ENCODE measurements at regions not wholly inside any gene's neighbourhood (a gene's known extent, or its start where the extent isn't known, plus 50 kb on each side); places are given as distances from the start of the nearest gene placed in this dataset.

- TF ChIP-seq FOXA1 (IDR thresholded peaks at IDR 0.05), result no peak
- TF ChIP-seq SP1 (IDR thresholded peaks at IDR 0.05), result no peak
- TF ChIP-seq YY1 (IDR thresholded peaks at IDR 0.05), result no peak
Measured at GRCh38 chr12:48281811-48282210, 68.9 kb downstream of the ZNF641 start (continued).

GRCh38 chr12:48280572-48280971 is 70.1 kb downstream of the ZNF641 start:
- DNase-seq (ENCODE audit: low spot score), result no peak
- H3K4me1 ChIP-seq (ENCODE audit: control insufficient read depth in 4 of 4, insufficient read depth in 4 of 4, low read length in 3 of 4), result no peaks in the 10 kb centered on the region
- WGBS, result 44% methylated on average over 5 of the region's 5 CpGs

More at GRCh38 chr12:48280572-48280971, 70.1 kb downstream of the ZNF641 start:
- Histone ChIP-seq H3K4me3 (ENCODE audit: low read depth in 1 of 3, low read length in 3 of 3) (no peak overlapping the region), H3K27ac (ENCODE audit: low read depth in 1 of 2, low read length in 2 of 2) (no peak overlapping the region), H3K9me3 (ENCODE audit: control insufficient read depth in 4 of 4, low read length in 3 of 4) (peaks cover 0 to 5% (median 2%) of the 10 kb centered on the region in 4 donors), H3K36me3 (ENCODE audit: control insufficient read depth in 4 of 4, insufficient read depth in 3 of 4, low read depth in 1 of 4, low read length in 3 of 4) (no peaks in the 10 kb centered on the region), H3K27me3 (ENCODE audit: control insufficient read depth in 4 of 4, insufficient read depth in 4 of 4, low read length in 3 of 4) (no peaks in the 10 kb centered on the region), H3K9ac (ENCODE audit: low read depth in 1 of 2, low read length in 2 of 2) (no peak overlapping the region)
- TF ChIP-seq RXRA (IDR thresholded peaks at IDR 0.05), result no peak
- TF ChIP-seq ZBTB33 (IDR thresholded peaks at IDR 0.05), result no peak
- TF ChIP-seq RAD21 (IDR thresholded peaks at IDR 0.05), result no peak
- TF ChIP-seq EGR1 (IDR thresholded peaks at IDR 0.05; ENCODE audit: low read depth in 2 of 2), result no peak
- TF ChIP-seq NR2F2 (IDR thresholded peaks at IDR 0.05), result no peak
- no peak for TF ChIP-seq TAF1 (conservative IDR thresholded peaks at IDR 0.05)
- TF ChIP-seq HNF4A (conservative IDR thresholded peaks at IDR 0.05), result no peak
- no peak for TF ChIP-seq JUND (IDR thresholded peaks at IDR 0.05)
- TF ChIP-seq FOXA1 (IDR thresholded peaks at IDR 0.05), result no peak
- TF ChIP-seq FOXA2 (IDR thresholded peaks at IDR 0.05), result no peak
- no peak for TF ChIP-seq REST (IDR thresholded peaks at IDR 0.05)
- no peak for TF ChIP-seq ATF3 (IDR thresholded peaks at IDR 0.05)
- no peak for TF ChIP-seq SP1 (IDR thresholded peaks at IDR 0.05)
- no peak for TF ChIP-seq GABPA (IDR thresholded peaks at IDR 0.05 in 1 of 2, conservative IDR thresholded peaks at IDR 0.05 in 1 of 2)
- no peak for TF ChIP-seq MAX (IDR thresholded peaks at IDR 0.05)

Data from liver (tissue), 7 donors.